GM18519 (cell line): ENCODE measurements at regions not wholly inside any gene's neighbourhood (a gene's known extent, or its start where the extent isn't known, plus 50 kb on each side); places are given as distances from the start of the nearest gene placed in this dataset.

ENCODE experiments used
- ATAC-seq: cut with Tn5 transposase; IDR thresholded peaks from one replicate; pipeline ENCODE4 v1.9.1; 2021; ENCODE audit warnings: mild to moderate bottlenecking, moderate library complexity; ENCODE audit not compliant: unreplicated experiment, low FRiP score

DNA sequence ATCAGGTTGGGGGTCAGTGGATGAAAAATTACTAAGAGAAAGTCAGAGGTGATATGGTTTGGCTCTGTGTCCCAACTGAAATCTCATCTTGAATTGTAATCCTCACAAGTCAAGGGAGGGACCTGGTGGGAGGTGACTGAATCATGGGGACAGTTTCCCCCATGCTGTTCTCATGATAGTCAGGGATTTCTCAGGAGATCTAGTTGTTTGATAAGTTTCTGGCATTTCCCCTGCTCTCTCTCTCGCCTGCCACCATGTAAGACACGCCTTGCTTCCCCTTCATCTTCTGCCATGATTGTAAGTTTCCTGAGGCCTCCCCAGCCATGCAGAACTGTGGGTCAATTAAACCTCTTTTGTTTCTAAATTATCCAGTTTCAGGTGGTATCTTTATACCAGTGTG, 945.8 kb upstream of the CRIM1 start:
- no peak for ATAC-seq

DNA sequence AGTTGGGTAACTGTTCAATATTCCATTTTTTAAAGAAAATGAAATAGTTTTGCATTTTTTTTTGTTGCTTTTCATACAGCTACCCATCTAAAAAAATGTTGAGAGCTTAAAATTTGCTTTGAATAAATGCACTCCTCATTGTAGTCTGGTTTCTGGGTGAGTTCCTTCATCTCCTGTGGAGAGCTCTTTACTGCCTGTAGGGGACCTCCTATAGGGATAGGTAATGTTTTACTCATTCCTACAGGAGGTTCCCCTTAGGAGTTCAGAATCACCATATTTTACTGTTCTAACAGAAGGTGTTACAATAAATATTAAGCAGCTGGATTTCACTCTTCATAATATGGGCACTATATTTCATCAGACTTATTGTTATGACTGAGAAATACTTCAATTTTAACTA, 947.3 kb upstream of the CRIM1 start:
- ATAC-seq, result no peak

DNA sequence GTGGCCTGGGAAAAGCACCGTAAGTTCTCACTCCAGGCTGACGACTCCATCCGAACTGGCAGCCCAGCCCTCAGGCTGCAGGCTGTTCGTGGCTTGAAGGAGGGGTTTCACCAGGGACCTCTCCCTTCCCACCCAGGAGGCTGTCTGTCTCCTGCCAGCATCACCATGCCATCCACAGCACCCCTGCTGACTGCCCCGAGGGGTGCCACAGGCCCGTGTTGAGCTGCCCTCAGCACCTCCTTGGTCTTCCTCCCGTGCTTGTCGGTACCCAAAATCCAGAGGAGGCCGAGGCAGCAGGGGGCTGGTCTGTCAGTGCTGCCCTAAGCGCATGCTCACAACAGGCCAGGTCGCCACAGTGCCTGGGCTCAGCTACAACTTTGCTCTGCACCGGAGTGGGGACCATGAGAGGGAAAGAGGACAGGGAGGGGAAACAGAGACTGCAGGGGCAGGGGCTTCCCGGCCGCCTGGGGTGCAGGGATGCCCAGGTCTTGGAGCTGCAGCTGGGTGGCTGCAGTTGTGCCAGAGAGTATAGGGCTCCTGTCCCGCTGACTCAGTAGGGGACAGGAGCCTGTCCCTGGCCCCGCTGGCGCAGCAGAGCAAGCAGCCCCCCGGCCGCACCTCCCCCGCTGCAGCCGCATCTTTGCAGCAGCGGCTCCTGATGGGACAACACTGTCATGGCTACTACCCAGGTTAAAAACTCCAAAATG, 963.7 kb upstream of the CRIM1 start:
- no peak for ATAC-seq

GRCh38 chr2:35378791-35379190, 976.8 kb upstream of the CRIM1 start:
- ATAC-seq, result no peak

DNA sequence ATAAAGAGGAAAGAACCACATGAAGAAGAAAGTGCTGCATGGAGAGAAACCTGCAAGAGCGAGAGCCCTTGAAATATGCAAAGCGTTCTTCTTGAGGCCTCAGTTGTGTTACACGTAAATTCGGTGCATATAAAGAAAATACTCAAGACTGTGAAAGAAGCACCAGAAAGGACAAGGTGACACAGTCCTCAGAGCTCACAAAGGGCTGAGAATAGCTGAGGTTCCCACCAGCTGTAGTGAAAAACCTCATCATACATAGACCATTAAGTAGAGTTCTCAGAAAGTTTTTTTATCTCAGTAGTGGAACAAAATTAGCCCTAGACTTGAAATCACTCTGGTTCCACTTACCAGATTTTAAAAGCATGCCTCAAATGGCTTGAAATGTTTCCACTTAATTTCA, 980.7 kb upstream of the CRIM1 start:
- no peak for ATAC-seq

DNA sequence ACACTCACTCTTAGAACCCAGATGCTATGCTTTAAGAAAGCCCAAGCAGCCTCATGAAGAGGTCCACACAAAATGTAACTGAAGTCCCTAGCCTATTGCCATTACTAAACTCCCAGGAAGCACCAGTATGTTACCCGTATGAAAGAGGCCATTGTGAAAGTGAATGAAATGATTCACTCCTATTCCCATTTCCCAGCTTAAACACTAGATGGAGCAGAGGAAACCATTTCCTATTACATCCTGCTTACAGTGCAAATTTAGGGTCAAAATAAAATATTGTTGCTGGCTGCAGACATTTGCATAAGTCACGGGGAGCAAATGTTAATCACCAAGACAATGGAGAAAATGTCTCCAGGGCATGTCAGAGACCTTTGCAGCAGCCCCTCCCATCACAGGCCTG, 989.7 kb upstream of the CRIM1 start:
- no peak for ATAC-seq

GRCh38 chr2:35356332-35356731, 999.2 kb upstream of the CRIM1 start:
- ATAC-seq, result no peak

DNA sequence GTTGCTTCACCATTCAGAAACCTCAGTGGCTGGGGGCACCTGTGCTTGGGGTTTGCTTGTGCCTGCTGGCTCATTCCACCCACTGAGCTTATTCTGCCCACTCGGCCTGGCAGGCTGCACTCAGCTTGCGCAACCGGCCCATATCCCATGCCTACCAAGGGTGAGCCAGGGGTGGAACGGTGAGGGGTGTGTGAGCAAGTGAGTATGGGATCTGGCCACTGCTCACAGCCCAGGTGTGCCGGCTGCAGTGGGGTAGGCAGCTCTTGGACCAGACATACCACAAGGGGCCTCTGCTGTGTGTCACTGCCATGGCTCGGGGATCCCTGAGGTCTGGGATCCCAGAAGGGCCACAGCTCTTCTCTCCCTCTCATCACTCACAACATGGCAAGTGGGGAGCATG, 1000.5 kb upstream of the CRIM1 start:
- no peak for ATAC-seq

GRCh38 chr2:35347561-35347960, 1008.0 kb upstream of the CRIM1 start:
- no peak for ATAC-seq

DNA sequence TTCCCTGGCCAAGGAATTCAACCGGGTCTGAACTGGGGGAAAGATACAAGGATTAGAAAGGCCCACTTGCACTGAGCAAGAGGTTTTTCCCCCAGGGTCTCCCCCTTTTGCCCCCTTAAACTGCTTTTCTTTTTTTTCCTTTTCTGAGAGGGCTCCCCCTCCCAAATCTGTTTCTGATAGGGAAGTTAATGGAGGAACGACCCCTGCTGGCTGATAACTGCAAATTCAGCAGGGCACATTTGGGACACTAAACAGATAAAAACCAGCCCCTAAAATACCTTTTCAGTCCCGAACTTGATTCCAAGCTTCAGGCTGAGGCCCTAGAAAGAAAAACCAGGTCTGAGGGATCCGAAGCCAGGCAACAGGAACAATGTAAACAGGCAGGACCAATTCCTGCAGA, 1012.4 kb upstream of the CRIM1 start:
- no peak for ATAC-seq

DNA sequence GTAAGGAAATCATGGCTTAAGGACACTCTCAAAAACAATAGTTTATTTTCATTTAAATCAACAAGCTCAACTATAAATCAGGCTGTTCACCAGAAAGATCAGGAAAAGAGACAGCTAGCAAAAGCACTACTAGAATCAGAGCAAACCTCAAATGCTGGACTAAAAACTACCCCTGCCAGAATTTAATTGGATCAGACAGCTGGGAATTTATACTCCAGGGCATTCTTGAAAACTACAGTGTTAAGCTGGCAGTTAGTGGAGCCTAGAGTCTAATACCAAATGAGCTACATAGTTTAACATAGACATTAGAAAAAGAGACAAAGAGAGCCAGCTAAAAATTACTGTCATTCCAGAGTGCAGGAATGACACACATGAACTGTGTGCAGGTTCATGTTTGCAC, 1016.4 kb upstream of the CRIM1 start:
- ATAC-seq, result no peak

DNA sequence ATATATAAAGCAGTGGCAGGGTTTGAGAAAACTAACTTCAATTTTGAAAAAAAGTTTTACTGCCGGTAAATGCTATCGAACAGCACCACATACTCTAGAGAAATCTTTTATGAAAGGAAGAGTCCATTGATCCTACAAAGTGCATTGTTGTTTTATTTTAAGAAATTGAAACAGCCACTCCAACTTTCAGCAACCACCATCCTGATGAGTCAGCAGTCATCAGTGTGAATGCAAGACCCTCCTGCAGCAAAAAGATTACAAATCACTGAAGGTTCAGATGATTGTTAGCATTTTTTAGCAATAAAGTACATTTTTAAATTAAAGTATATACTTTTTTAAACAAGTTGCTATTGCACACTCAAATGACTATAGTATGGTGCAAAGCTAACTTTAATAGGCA, 1017.7 kb upstream of the CRIM1 start:
- ATAC-seq, result no peak

- ATAC-seq, result no peak
Measured at GRCh38 chr2:35314049-35314448, 1041.5 kb upstream of the CRIM1 start.

GRCh38 chr2:35301369-35301768, 1054.2 kb upstream of the CRIM1 start:
- no peak for ATAC-seq

GRCh38 chr2:35298493-35298892, 1057.1 kb upstream of the CRIM1 start:
- ATAC-seq, result no peak

DNA sequence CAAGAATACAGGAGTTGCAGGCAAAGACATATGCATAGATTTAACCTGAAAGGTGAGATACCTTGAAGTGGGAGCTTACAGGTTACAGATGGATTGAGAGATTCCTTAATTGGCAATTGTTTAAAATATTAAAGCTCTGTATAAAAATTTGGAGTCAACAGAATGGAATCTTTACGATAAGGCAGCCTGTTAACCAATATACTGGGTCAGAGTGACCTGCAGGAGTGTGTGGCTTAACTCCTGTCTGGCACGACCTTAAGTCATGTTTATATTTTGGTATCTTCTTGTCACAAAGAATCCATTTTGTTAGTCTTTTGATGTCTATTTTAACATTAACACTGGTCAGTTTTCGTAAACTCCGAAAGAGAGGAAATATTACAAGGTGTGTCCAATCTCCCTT, 1058.2 kb upstream of the CRIM1 start:
- no peak for ATAC-seq

DNA sequence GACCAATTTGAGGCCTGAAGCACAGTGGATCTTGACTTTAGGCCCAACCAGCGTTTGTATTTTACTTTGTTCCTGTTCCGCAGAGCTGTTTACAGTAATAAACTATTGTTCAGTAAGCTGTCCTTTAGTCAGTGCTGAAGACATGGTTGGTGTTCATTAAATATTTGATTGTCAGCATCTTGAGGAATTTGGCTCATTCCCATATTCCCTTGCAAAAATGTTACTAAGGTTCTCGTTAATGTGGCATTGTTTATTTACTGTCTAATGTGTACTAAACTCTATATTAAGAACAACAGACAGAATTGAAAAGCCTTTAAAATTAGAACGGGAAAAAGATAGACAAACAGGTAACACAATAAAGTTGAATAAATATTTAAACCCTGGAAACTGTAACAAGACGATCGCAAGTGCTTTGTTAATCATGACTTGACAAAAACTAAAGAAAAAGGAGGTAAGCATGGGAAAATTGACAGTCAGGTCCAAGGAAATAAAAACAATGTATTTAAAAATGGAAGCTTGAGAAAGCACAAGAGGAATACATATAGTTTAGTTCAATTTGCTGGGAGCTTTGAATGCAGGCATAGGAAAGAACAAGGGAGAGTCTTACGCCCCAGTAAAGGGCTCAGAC, 1060.8 kb upstream of the CRIM1 start:
- ATAC-seq, result no peak

GRCh38 chr2:35293261-35293660, 1062.3 kb upstream of the CRIM1 start:
- ATAC-seq, result no peak

DNA sequence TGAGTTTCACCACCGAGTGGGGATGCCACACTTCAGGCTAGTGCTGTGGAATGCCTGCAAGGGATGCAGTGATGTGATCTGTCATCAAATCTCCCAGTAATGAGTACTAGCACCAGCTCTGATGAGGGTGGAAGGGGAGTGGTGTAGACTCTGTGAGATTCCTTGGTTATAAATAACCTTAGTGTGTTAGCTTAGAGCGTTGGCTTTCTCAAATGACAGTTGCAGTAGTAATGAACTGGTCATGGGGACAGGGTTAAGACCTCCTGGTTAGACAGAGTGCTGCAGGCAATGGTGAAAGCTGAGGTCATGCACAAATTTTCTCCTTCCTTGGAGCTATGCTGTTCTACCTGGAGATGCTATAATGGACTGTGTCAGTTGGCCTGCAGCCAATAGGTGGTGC, 1063.4 kb upstream of the CRIM1 start:
- no peak for ATAC-seq

GRCh38 chr2:35281702-35282101, 1073.9 kb upstream of the CRIM1 start:
- no peak for ATAC-seq

DNA sequence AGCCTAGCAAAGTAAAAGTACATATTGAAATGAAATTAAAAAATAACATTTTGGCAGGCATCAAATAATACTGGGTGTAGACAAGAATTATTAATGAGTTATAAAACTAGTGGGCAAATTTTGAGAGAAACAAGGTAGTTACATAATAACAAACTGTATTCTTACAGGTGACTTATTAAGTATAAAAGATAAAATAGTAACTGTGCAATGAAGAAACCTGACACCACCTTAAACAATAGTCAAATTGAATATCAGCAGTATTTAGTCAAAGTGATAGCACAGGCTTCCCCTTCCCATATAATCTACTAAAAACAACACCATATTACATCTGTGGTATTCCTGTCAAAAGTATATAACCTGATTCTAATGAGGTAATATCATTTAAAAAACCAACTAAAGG, 1099.8 kb upstream of the CRIM1 start:
- no peak for ATAC-seq

GRCh38 chr2:35251156-35251555, 1104.4 kb upstream of the CRIM1 start:
- ATAC-seq, result no peak

DNA sequence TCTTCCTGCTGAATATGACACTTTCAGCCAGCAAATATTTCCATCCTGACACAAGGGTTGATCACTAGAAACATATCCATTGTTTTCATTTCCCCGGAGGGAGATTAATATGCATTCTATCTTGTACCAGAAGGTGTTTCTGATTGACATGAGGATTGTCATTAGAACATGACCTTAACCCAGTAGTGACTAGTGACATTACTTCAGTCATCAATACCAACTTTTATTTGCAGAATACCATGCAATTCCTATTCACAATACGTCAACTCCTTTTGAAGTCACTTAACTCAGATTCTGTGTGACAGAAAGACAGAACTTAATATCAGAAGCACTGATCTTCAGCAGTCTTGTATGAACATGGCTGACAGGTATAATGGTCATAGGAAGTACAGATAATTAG, 1108.9 kb upstream of the CRIM1 start:
- no peak for ATAC-seq
